B cell (primary cell): ENCODE measurements at regions not wholly inside any gene's neighbourhood (a gene's known extent, or its start where the extent isn't known, plus 50 kb on each side); places are given as distances from the start of the nearest gene placed in this dataset.

Source experiments
- ATAC-seq: fragments of 200-7000 bp; cut with Tn5 transposase; one replicate; pipeline ENCODE4 v1.10.0; 2021; ENCODE audit warnings: low read depth, mild to moderate bottlenecking, moderate number of reproducible peaks, moderate library complexity
- CTCF ChIA-PET: fragments of 350-600 bp; sonication (Branson Sonifier 250); formaldehyde crosslinking; loops from one replicate; lab custom pipeline; 2021; ENCODE audit warnings: antibody characterized with exemption, inconsistent platforms; lab: Charles Lee
- POLR2A ChIA-PET: fragments of 350-600 bp; sonication (Branson Sonifier 250); formaldehyde crosslinking; loops from one replicate; lab custom pipeline; 2021; ENCODE audit warnings: antibody characterized with exemption; lab: Charles Lee
- DNase-seq: peaks from one replicate; pipeline ENCODE4 v3.0.0; 2013
- H2AFZ ChIP-seq: 2 replicates; pipeline ENCODE4 v1.6.1; 2012; ENCODE audit warnings: mild to moderate bottlenecking, low read depth, low read length; ENCODE audit not compliant: insufficient read depth, poor library complexity, severe bottlenecking
- H3K27ac ChIP-seq, 2 donors: 1 replicate in 1 of 2; 2 replicates in 1 of 2; pipeline ENCODE4 v1.5.1; 2012 to 2013; ENCODE audit warnings: low read length in 2 of 2, mild to moderate bottlenecking in 2 of 2, moderate library complexity in 1 of 2
- H3K27me3 ChIP-seq, 4 experiments: fragments of 200-600 bp in 1 of 4; sonication (generic) in 1 of 4; replicated peaks in 1 of 4; 1 replicate in 2 of 4; 2 replicates in 2 of 4; pipeline versions ENCODE4 v1.6.1 to v1.7.0; 2013 to 2016; ENCODE audit warnings: low read length in 3 of 4, mild to moderate bottlenecking in 2 of 4, mixed read lengths in 1 of 4, moderate library complexity in 1 of 4; ENCODE audit not compliant: insufficient read depth in 4 of 4, control insufficient read depth in 3 of 4; ENCODE audit errors: control extremely low read depth in 1 of 4
- H3K36me3 ChIP-seq, 2 experiments: replicated peaks in 1 of 2; 1 replicate in 1 of 2; 2 replicates in 1 of 2; pipeline versions ENCODE4 v1.6.1 to v1.7.1; 2013; ENCODE audit warnings: low read length in 1 of 2; ENCODE audit not compliant: insufficient read depth in 2 of 2, control insufficient read depth in 1 of 2; ENCODE audit errors: control extremely low read depth in 1 of 2, extremely low read depth in 1 of 2
- H3K4me1 ChIP-seq, 2 donors: fragments of 200-600 bp in 1 of 2; sonication (generic) in 1 of 2; 1 replicate in 1 of 2; 2 replicates in 1 of 2; pipeline versions ENCODE4 v1.5.1 to v1.6.1; 2013 to 2017; ENCODE audit warnings: low read length in 2 of 2; ENCODE audit not compliant: control insufficient read depth in 2 of 2, insufficient read depth in 2 of 2
- H3K4me2 ChIP-seq: replicated peaks from 2 replicates; pipeline ENCODE3; 2012; ENCODE audit warnings: mild to moderate bottlenecking, low read depth, low read length; ENCODE audit not compliant: poor library complexity, severe bottlenecking
- H3K4me3 ChIP-seq, 5 experiments: fragments of 200-600 bp in 1 of 5; sonication (generic) in 1 of 5; 1 replicate in 3 of 5; 2 replicates in 2 of 5; pipeline versions ENCODE4 v1.5.1 to v1.7.0; 2011 to 2016; ENCODE audit warnings: low read length in 4 of 5, mild to moderate bottlenecking in 4 of 5, low read depth in 2 of 5, control low read depth in 1 of 5, moderate library complexity in 1 of 5; ENCODE audit not compliant: insufficient read depth in 1 of 5; ENCODE audit errors: control extremely low read depth in 1 of 5, extremely low read depth in 1 of 5
- H3K79me2 ChIP-seq: fragments of 200-600 bp; sonication (generic); one replicate; pipeline ENCODE4 v1.6.0; 2016; ENCODE audit warnings: low read length; ENCODE audit not compliant: control insufficient read depth, insufficient read depth
- H3K9ac ChIP-seq: fragments of 200-600 bp; sonication (generic); 2 replicates; pipeline ENCODE4 v1.6.1; 2017; ENCODE audit warnings: mild to moderate bottlenecking, low read length, moderate library complexity
- H3K9me3 ChIP-seq, 3 donors: one replicate each; pipeline versions ENCODE4 v1.6.1 to v1.7.1; 2013; ENCODE audit warnings: low read length in 2 of 3; ENCODE audit not compliant: control insufficient read depth in 2 of 3, insufficient read depth in 1 of 3; ENCODE audit errors: control extremely low read depth in 1 of 3
- H4K20me1 ChIP-seq: 2 replicates; pipeline ENCODE4 v1.6.0; 2012; ENCODE audit warnings: mild to moderate bottlenecking, low read length; ENCODE audit not compliant: insufficient read depth, control insufficient read depth, poor library complexity, severe bottlenecking
- H3K27ac Mint-ChIP-seq: one replicate; pipeline ENCODE4 v1.8.0; 2021; ENCODE audit warnings: mixed read lengths
- H3K27me3 Mint-ChIP-seq: one replicate; pipeline ENCODE4 v1.8.0; 2021; ENCODE audit warnings: mixed read lengths
- H3K4me1 Mint-ChIP-seq: one replicate; pipeline ENCODE4 v1.8.0; 2021; ENCODE audit warnings: mixed read lengths
- H3K4me3 Mint-ChIP-seq: one replicate; pipeline ENCODE4 v1.8.0; 2021; ENCODE audit warnings: mixed read lengths
- H3K9me3 Mint-ChIP-seq: one replicate; pipeline ENCODE4 v1.8.0; 2022; ENCODE audit warnings: mixed read lengths; ENCODE audit not compliant: insufficient read depth
- CTCF ChIP-seq: fragments of 200-600 bp; IDR thresholded peaks from one replicate; pipeline ENCODE4 v1.8.0; 2022; ENCODE audit warnings: antibody characterized with exemption, mild to moderate bottlenecking
- EZH2 ChIP-seq: IDR thresholded peaks from 2 replicates; pipeline ENCODE4 v1.6.1; 2012; ENCODE audit warnings: borderline replicate concordance, low read depth, mild to moderate bottlenecking, moderate library complexity, low read length; ENCODE audit not compliant: insufficient read depth, poor library complexity, severe bottlenecking
- WGBS: methylation state at CpG from one replicate; pipeline ENCODE4 v1.1.5; 2013; ENCODE audit warnings: missing lambda C conversion rate; ENCODE audit not compliant: insufficient coverage; 5-methylcytosine and 5-hydroxymethylcytosine counted together
- intact Hi-C: fragments of 100-400 bp; cut with micrococcal nuclease; formaldehyde crosslinking; loops from one replicate; pipeline ENCODE4 v1.10.0; 2022

- H4K20me1 ChIP-seq = no peaks in the 10 kb centered on the region
- H3K9ac ChIP-seq = no peak overlapping the region
- no peak overlapping the region for H3K4me3 ChIP-seq
- no CpG with 5 or more reads among the region's 6 CpGs for WGBS
- ChIA-PET CTCF (no interaction called here), POLR2A (no interaction called here)
- no peak overlapping the region for H2AFZ ChIP-seq
- no peak overlapping the region for H3K27ac Mint-ChIP-seq
- H3K36me3 ChIP-seq = no peaks in the 10 kb centered on the region
- intact Hi-C loops = no loop called here
- H3K4me3 Mint-ChIP-seq = no peak overlapping the region
- H3K4me1 ChIP-seq = no peaks in the 10 kb centered on the region
- no peaks in the 10 kb centered on the region for H3K4me1 Mint-ChIP-seq
- TF ChIP-seq CTCF (no peak), EZH2 (no peak)
- no peak for ATAC-seq
- H3K79me2 ChIP-seq = no peaks in the 10 kb centered on the region
- H3K27ac ChIP-seq = no peak overlapping the region
- peaks cover 8% of the 10 kb centered on the region for H3K27me3 Mint-ChIP-seq
- DNase-seq = no peak
- no peaks in the 10 kb centered on the region for H3K27me3 ChIP-seq
- H3K9me3 Mint-ChIP-seq = no peaks in the 10 kb centered on the region
- no peaks in the 10 kb centered on the region for H3K9me3 ChIP-seq
- H3K4me2 ChIP-seq = no peak overlapping the region
Measured at GRCh38 chr18:77749089-77749488, 499.4 kb downstream of the GALR1 start.

- Histone ChIP-seq H3K4me3 (no peak overlapping the region), H3K4me2 (no peak overlapping the region), H3K27me3 (no peaks in the 10 kb centered on the region), H3K4me1 (no peaks in the 10 kb centered on the region), H3K79me2 (no peaks in the 10 kb centered on the region), H3K9ac (no peak overlapping the region), H2AFZ (no peak overlapping the region), H3K27ac (no peak overlapping the region), H3K36me3 (no peaks in the 10 kb centered on the region), H3K9me3 (no peaks in the 10 kb centered on the region), H4K20me1 (no peaks in the 10 kb centered on the region)
- DNase-seq (no peak), ATAC-seq (no peak)
- CTCF ChIA-PET = no interaction called here
- H3K4me3 Mint-ChIP-seq = no peak overlapping the region
- H3K27me3 Mint-ChIP-seq = peaks cover 8% of the 10 kb centered on the region
- intact Hi-C loops = no loop called here
- H3K9me3 Mint-ChIP-seq = no peaks in the 10 kb centered on the region
- WGBS = 100% methylated on average over 5 of the region's 7 CpGs
- TF ChIP-seq CTCF (no peak), EZH2 (no peak)
- POLR2A ChIA-PET = no interaction called here
- H3K4me1 Mint-ChIP-seq = no peaks in the 10 kb centered on the region
- no peak overlapping the region for H3K27ac Mint-ChIP-seq
Measured at GRCh38 chr18:77750006-77750405, 500.4 kb downstream of the GALR1 start.
